ENCODE measurements at regions not wholly inside any gene's neighbourhood (a gene's known extent, or its start where the extent isn't known, plus 50 kb on each side); places are given as distances from the start of the nearest gene placed in this dataset.
"Not testable (repeated sequence)": the region's sequence is repeated elsewhere in the genome, so short reads cannot be mapped to it uniquely, and the experiment has no call there.

DNA sequence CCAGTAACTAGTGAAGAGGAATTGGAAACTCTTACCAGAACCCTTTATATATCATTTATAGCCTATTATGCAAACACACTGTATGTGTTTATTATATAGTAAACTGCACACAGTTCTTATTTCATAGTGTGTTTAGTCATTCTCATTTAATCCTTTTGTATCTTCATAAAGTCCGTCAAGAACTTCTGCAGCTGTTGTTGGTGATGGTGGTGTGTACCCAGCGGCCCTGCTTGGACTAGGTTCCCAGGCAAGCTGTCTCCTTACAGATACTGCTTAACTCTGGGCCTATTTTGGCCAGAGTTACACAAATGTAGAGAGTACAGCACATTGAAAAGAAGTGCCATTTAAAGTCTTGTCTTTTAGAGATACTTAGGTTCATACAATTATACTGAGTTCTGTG is 231.9 kb downstream of the NDUFS4 start:
- no peaks in the 10 kb centered on the region for H3K27me3 ChIP-seq (ENCODE audit: control insufficient read depth in 2 of 2, insufficient read depth in 2 of 2, low read length in 2 of 2)
- no peaks in the 10 kb centered on the region for H3K4me1 Mint-ChIP-seq
- no CpG with 5 or more reads among the region's 2 CpGs for WGBS (ENCODE audit: insufficient coverage)
- H3K79me2 ChIP-seq (ENCODE audit: insufficient read depth, low read length), result no peaks in the 10 kb centered on the region
- H3K27ac Mint-ChIP-seq, result no peak overlapping the region
- no peak overlapping the region for H3K4me2 ChIP-seq (replicated peaks; ENCODE audit: extremely low read depth, low read length, poor library complexity, severe bottlenecking)
- no peak overlapping the region for H3K4me3 Mint-ChIP-seq
- no peaks in the 10 kb centered on the region for H3K9me3 ChIP-seq (replicated peaks in 1 of 2; ENCODE audit: control insufficient read depth in 1 of 2, insufficient read depth in 1 of 2, low read length in 2 of 2)
- H3K27ac ChIP-seq (ENCODE audit: low read depth in 1 of 2, low read length in 2 of 2), result no peak overlapping the region
- no peaks in the 10 kb centered on the region for H4K20me1 ChIP-seq (ENCODE audit: insufficient read depth, low read length)
- no peaks in the 10 kb centered on the region for H3K36me3 ChIP-seq (replicated peaks in 1 of 2; ENCODE audit: control insufficient read depth in 1 of 2, insufficient read depth in 2 of 2, low read length in 2 of 2)
- peaks cover 0 to 1% (median 0%) of the 10 kb centered on the region in 3 donors for H3K27me3 Mint-ChIP-seq (ENCODE audit: low read depth in 3 of 3)
- no peak overlapping the region for H3K4me3 ChIP-seq (replicated peaks in 1 of 3; ENCODE audit: low read depth in 2 of 3, low read length in 3 of 3)
- no peak overlapping the region for H3K9ac ChIP-seq (ENCODE audit: insufficient read depth, low read length, poor library complexity, severe bottlenecking)
- DNase-seq, result no peak
- no peak overlapping the region for H2AFZ ChIP-seq (ENCODE audit: insufficient read depth, low read depth, low read length, poor library complexity, severe bottlenecking)
- H3K36me3 Mint-ChIP-seq, result no peaks in the 10 kb centered on the region
- H3K4me1 ChIP-seq (ENCODE audit: control insufficient read depth in 1 of 2, insufficient read depth in 2 of 2, low read length in 2 of 2), result no peaks in the 10 kb centered on the region
- H3K9me3 Mint-ChIP-seq, result peaks cover 0 to 6% (median 5%) of the 10 kb centered on the region in 7 donors
- intact Hi-C loops (cut with micrococcal nuclease), result no loop called here
- TF ChIP-seq, protein P1, sequence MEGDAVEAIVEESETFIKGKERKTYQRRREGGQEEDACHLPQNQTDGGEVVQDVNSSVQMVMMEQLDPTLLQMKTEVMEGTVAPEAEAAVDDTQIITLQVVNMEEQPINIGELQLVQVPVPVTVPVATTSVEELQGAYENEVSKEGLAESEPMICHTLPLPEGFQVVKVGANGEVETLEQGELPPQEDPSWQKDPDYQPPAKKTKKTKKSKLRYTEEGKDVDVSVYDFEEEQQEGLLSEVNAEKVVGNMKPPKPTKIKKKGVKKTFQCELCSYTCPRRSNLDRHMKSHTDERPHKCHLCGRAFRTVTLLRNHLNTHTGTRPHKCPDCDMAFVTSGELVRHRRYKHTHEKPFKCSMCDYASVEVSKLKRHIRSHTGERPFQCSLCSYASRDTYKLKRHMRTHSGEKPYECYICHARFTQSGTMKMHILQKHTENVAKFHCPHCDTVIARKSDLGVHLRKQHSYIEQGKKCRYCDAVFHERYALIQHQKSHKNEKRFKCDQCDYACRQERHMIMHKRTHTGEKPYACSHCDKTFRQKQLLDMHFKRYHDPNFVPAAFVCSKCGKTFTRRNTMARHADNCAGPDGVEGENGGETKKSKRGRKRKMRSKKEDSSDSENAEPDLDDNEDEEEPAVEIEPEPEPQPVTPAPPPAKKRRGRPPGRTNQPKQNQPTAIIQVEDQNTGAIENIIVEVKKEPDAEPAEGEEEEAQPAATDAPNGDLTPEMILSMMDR (IDR thresholded peaks at IDR 0.05), result no peak

DNA sequence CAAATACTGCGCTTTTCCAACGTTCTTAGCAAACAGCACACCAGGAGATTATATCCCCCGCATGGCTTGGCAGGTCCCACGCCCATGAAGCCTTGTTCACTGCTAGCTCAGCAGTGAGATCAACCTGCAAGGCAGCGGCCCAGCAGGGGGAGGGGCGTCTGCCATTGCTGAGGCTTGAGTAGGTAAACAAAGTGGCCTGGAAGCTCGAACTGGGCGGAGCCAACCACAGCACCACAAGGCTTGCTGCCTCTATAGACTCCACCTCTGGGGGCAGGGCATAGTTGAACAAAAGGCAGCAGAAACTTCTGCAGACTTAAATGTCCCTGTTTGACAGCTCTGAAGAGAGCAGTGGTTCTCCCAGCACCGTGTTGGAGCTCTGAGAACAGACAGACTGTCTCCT is 239.2 kb downstream of the NDUFS4 start:
- H3K4me1 Mint-ChIP-seq; H4K20me1 ChIP-seq (ENCODE audit: insufficient read depth, low read length); H3K36me3 Mint-ChIP-seq; H3K4me3 ChIP-seq (replicated peaks in 1 of 3; ENCODE audit: low read depth in 2 of 3, low read length in 3 of 3); H3K4me1 ChIP-seq (ENCODE audit: control insufficient read depth in 1 of 2, insufficient read depth in 2 of 2, low read length in 2 of 2); H3K27me3 ChIP-seq (ENCODE audit: control insufficient read depth in 2 of 2, insufficient read depth in 2 of 2, low read length in 2 of 2); H3K27ac ChIP-seq (ENCODE audit: low read depth in 1 of 2, low read length in 2 of 2); H3K27me3 Mint-ChIP-seq (ENCODE audit: low read depth in 3 of 3); DNase-seq; H3K4me2 ChIP-seq (replicated peaks; ENCODE audit: extremely low read depth, low read length, poor library complexity, severe bottlenecking); H3K79me2 ChIP-seq (ENCODE audit: insufficient read depth, low read length); H3K36me3 ChIP-seq (replicated peaks in 1 of 2; ENCODE audit: control insufficient read depth in 1 of 2, insufficient read depth in 2 of 2, low read length in 2 of 2); H2AFZ ChIP-seq (ENCODE audit: insufficient read depth, low read depth, low read length, poor library complexity, severe bottlenecking); intact Hi-C loops (cut with micrococcal nuclease); H3K4me3 Mint-ChIP-seq; H3K9ac ChIP-seq (ENCODE audit: insufficient read depth, low read length, poor library complexity, severe bottlenecking): not testable (repeated sequence)
- WGBS (ENCODE audit: insufficient coverage), result 84% methylated on average over 9 of the region's 9 CpGs
- H3K9me3 ChIP-seq (replicated peaks in 1 of 2; ENCODE audit: control insufficient read depth in 1 of 2, insufficient read depth in 1 of 2, low read length in 2 of 2), result peaks cover 17 to 26% of the 10 kb centered on the region in 2 donors
- H3K9me3 Mint-ChIP-seq, result peaks cover 8 to 46% (median 30%) of the 10 kb centered on the region in 7 donors
- peak overlapping the region in 1 of 7 donors; percentile 11 for H3K27ac Mint-ChIP-seq

DNA sequence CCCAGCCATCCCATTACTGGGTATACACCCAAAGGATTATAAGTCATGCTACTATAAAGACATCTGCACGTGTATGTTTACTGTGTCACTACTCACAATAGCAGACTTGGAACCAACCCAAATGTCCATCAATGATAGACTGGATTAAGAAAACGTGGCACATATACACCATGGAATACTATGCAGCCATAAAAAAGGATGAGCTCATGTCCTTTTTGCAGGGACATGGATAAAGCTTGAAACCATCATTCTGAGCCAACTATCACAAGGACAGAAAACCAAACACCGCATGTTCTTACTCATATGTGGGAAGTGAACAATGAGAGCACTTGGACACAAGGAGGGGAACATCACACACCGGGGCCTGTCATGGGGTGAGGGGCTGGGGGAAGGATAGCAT is 248.0 kb downstream of the NDUFS4 start:
- H3K27me3 ChIP-seq (ENCODE audit: control insufficient read depth in 2 of 2, insufficient read depth in 2 of 2, low read length in 2 of 2); H3K9ac ChIP-seq (ENCODE audit: insufficient read depth, low read length, poor library complexity, severe bottlenecking); H3K27ac ChIP-seq (ENCODE audit: low read depth in 1 of 2, low read length in 2 of 2); H3K4me2 ChIP-seq (replicated peaks; ENCODE audit: extremely low read depth, low read length, poor library complexity, severe bottlenecking); H3K4me1 Mint-ChIP-seq; H2AFZ ChIP-seq (ENCODE audit: insufficient read depth, low read depth, low read length, poor library complexity, severe bottlenecking); H3K36me3 ChIP-seq (replicated peaks in 1 of 2; ENCODE audit: control insufficient read depth in 1 of 2, insufficient read depth in 2 of 2, low read length in 2 of 2); H3K27ac Mint-ChIP-seq; H3K79me2 ChIP-seq (ENCODE audit: insufficient read depth, low read length); H3K36me3 Mint-ChIP-seq; H3K4me3 Mint-ChIP-seq; intact Hi-C loops (cut with micrococcal nuclease); H3K27me3 Mint-ChIP-seq (ENCODE audit: low read depth in 3 of 3); H4K20me1 ChIP-seq (ENCODE audit: insufficient read depth, low read length); H3K9me3 ChIP-seq (replicated peaks in 1 of 2; ENCODE audit: control insufficient read depth in 1 of 2, insufficient read depth in 1 of 2, low read length in 2 of 2); H3K4me3 ChIP-seq (replicated peaks in 1 of 3; ENCODE audit: low read depth in 2 of 3, low read length in 3 of 3); H3K4me1 ChIP-seq (ENCODE audit: control insufficient read depth in 1 of 2, insufficient read depth in 2 of 2, low read length in 2 of 2); DNase-seq: not testable (repeated sequence)
- H3K9me3 Mint-ChIP-seq, result peaks cover 2 to 22% (median 7%) of the 10 kb centered on the region in 7 donors
- WGBS (ENCODE audit: insufficient coverage), result no CpG with 5 or more reads among the region's 4 CpGs
